ENCODE measurements at regions not wholly inside any gene's neighbourhood (a gene's known extent, or its start where the extent isn't known, plus 50 kb on each side); places are given as distances from the start of the nearest gene placed in this dataset.

- DNase-seq (ENCODE audit: low read depth), result no peak
These were observed 213.0 kb upstream of the ADAMTS16 start for GRCh38 chr5:4927097-4927496.

GRCh38 chr5:4928409-4928808 lies 211.7 kb upstream of the ADAMTS16 start:
- DNase-seq (ENCODE audit: low read depth), result no peak

DNA sequence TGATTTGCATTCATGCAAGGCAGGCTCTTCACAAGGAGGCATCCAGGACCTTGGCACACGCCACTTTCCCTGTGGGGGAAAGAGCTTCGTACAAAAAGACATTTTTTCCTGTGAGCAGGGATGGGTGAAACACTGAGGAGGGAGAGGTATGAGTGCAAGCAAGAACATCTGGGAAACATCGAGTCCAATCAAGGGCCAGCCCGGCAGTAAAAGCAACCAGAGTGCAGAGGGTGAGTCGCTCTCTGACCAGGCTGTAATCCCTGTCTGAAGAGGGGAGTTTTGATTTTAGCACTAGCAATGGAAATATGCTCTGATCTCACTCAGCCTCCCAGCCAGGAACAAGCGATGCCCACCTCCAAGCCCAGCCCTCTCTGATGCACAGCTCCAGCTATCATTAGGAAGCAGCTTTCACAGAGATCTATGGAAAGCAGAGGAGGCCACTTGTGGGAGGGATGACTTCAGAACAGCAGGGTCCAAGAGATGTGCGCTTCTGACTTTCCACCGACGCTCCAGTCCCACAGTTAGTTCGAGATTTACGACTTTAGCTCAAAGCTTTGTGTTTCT lies 211.0 kb upstream of the ADAMTS16 start:
- no peak for DNase-seq (ENCODE audit: low read depth)

DNA sequence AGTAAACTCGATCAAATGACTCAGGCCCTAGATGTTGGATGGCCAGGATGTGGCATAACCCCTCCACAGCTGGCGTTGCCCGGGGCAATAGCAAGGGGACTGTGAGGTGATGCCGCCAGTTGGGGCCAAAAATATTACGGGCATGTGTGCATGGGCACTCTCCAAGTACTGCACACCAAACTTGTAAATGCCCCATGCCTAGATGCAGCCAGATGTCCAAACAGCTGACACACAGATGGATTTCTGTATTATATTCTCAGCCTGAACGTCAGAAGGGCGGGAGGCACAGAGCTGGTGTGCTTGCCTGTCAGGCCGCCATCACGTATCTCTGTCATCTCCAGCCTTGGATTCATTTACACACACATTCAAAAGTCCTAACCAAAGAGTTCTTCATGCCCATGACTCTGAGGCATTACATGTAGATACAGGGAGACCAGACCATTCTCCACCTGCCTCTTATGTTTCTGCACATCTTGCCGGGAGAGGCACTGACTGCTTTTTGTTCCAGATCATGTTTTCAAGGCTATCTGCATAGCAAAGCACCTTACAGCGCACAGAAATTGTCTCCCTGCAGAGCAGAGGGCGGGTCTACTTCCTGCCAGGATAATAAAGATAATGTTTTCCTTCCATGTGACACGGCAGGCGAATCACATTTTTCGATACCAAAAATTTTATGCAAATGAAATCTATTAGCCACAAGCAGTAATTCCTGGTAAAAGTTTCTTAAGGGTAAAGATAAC lies 200.9 kb upstream of the ADAMTS16 start:
- no peak for DNase-seq (ENCODE audit: low read depth)

GRCh38 chr5:4941161-4941560 lies 199.0 kb upstream of the ADAMTS16 start:
- DNase-seq (ENCODE audit: low read depth), result no peak

DNA sequence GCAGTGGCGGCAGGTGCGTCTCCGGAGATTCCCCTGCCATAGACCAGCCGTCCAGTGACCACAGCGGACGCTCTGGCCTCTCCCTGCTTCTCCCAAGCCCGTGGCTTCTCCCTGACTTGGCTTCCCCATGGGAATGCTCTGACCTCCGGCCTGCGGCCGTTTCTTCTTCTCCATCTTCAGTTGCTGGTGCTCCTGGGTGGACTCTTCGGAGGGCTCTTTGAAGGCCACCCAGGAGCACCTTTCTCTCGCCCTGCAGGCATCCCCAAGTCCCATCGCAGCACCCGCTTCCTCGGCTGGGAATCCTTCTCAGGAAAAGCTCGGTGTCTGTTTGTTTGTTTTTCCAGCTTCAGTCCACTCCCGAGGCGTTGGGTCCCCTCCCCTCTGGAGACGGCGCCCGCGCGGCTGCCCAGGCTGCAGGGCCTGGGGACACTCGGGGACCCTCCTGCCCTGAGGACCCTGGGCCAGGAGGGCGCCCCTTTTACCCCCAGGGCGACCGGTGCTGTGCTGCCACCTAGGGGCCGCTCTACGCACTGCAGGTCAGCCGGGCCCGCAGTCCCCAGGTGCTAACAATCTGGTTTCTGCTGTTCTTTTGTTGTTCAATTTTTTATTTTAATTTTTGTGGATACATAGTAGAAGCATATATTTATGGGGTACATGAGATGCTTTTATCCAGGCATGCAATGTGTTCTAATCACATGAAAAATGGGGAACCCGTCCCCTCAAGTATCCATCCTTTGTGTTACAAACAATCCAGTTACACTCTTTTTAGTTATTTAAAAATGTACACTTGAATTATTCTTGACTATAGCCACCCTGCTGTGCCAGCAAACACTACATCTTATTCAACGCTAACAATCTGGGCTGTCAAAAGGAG lies 197.9 kb upstream of the ADAMTS16 start:
- no peak for DNase-seq (ENCODE audit: low read depth)

DNA sequence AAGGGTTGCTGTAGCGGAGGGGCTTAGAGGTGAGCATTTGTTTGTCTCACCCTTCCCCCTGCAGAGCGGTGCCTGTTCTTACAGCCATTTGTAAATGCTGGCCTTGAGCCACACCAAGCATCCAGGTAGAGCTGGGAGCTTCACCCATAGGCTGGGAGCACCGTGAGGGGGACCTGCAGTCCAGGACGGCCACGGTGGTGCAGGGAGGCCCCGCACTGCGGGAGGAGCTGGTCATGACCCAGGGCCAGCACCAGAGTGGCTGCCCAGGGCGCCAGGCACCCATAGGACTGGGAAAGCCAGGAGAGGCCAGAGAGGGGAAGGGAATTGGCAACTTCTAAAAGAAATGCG lies 197.3 kb upstream of the ADAMTS16 start:
- DNase-seq (ENCODE audit: low read depth), result no peak

DNA sequence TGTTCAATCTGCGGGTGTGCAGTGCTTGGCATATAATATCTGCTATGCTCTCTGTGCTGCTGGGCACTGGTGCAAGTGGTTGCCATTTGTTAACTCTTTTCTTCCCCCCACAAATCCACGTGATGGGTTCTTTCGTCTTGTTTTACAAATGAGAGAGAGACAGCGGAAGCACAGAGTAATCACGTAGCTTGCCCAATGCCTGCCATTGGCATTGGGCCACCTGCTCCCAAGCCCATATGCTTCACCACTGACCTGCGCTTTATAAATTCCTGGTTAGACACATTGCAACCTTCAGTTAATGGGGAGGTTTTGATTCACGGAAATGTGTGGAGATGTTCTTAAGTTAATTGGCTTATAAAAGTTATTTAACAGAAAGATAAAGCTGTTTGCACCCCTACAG lies 194.8 kb upstream of the ADAMTS16 start:
- no peak for DNase-seq (ENCODE audit: low read depth)

DNA sequence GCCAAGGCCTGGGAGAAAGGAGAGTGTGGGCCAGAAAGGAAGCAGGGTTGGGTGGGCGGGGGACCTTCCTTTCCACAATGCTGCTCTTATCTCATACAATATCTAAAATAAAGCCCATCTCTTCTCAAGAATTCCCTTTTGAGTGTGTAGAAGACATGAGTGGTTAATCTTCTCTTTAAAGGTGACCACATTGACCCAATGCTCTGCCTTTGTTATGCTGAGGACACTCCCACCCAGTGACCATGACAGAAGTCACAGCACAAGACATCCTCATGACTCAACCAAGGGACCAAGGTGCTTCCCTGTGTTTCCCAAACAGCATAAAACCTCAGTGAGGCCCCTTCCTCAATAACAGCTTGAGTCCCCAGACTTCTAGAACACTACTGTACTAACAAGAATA lies 193.0 kb upstream of the ADAMTS16 start:
- no peak for DNase-seq (ENCODE audit: low read depth)

GRCh38 chr5:4947893-4948536 lies 192.1 kb upstream of the ADAMTS16 start:
- no peak for DNase-seq (ENCODE audit: low read depth)

DNA sequence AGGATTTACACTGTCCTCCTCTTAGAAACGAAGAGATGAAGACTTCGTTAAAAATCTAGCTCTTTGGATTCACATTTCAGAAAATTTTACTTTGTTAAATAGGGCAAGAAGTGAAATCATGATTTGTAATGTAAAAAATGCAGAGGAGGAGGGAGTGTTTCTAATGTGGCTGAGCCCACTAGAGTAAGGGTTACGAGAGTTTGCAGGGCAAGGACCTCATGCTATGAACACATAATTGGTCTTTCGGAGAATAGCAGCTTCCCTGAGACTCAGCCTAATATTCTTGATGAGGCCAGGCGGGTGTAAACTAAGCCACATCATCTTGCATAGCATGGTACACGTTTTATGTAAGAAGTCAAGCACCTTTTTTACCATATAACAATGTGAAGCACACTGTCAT lies 191.0 kb upstream of the ADAMTS16 start:
- DNase-seq (ENCODE audit: low read depth), result no peak

DNA sequence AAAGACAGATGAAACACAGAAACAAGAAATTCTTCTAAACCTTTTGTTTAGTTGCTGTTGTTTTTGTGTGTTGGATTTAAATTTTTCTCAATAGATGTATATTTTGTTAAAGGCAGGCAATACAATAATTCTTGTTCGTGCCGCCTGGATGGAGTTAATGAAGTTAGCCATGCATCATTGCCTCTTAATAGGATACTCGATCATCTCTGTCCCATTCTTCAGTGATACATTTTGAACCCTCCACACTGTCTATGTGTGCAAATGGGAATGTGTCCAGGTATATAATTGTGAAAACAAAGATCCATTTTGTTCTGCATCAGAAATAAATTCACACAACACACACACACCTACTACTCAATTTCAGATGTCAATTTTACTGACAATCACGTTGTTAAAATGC lies 186.6 kb upstream of the ADAMTS16 start:
- no peak for DNase-seq (ENCODE audit: low read depth)

GRCh38 chr5:4954048-4954447 lies 186.1 kb upstream of the ADAMTS16 start:
- DNase-seq (ENCODE audit: low read depth), result no peak

DNA sequence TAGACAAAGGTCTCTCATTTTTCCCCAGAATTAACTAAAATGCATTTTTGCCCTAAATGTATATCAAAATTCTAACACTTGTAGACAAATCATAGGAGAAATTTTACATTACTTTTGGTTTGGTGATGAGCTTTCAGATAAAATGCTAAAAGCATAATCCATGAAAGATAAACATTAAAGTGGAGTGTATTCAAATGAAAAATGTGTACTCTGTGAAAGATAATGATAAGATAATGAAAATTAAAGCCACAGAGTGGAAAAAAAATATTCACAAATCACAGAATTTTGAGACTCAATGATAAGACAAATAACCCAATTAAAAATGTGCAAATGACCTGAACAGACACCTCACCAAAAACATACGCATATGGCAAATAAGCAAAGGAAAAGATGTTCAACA lies 176.9 kb upstream of the ADAMTS16 start:
- no peak for DNase-seq (ENCODE audit: low read depth)

GRCh38 chr5:4969351-4969750 lies 170.8 kb upstream of the ADAMTS16 start:
- no peak for DNase-seq (ENCODE audit: low read depth)

DNA sequence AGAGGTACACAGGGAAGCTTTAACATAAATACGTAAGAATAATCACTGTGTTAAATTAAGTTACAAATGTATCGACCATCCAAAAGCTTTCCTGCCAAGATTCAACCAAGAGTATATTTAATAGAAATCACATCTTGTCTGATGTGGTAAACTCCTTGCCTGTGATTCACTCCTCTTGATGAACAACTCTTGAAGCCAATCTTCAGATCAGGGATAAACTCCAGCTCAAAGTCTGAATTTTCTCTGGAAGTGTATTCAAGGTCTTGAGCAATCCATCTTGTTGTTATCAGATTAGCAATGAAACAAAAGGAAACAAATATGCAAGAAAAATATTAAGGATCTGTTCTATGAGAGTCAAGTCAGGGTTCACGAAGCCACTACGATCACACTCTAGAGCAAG lies 170.0 kb upstream of the ADAMTS16 start:
- DNase-seq (ENCODE audit: low read depth), result no peak

DNA sequence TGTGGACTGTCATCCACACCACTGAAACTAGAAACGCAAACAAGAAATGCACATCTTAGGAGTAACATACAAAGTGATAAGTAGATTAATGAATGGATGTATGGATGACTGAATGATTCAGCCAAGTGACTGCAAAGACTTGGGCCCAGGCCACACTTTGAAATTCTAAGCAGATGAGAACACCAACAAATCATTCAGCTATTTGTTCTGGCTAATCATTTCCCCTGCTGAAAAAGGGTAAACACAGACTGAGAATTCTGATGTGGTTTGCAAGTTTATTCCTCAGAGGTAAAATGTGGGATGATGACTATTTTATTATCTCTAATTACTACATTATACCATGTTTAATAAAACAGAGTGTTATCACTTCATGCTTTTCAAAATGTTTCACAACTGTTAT lies 163.2 kb upstream of the ADAMTS16 start:
- no peak for DNase-seq (ENCODE audit: low read depth)

DNA sequence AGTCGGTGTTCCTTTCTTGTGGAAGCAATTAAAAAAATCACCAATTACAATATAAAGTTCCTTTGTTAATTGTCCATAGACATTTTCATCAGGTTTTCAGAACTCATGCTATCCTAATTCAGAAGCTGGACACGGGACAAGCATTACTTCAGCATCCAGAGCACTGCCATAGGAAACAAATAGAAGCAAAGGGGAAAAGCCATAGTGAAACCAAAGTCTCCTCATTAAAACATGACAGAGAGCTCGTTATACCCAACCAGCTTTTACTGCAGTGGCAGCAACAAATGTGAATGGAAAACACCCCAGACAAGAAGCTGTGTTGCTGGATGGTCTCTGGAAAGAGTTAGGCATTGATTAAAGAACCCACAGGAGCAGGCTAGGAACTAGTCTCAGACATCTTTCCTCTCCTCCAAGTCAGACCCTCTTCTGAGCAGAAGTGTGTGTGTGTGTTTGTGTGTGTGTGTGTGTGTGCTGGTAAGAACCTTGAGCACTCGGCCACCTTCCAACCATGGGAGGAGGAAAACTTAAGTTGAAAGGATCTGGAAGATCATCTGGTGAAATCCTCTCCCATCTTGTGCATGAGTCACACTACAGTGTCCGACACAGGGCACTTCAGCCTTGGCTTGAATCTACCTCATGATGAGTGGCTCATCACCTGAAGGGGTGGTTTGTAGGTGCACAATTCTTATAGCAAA lies 162.6 kb upstream of the ADAMTS16 start:
- no peak for DNase-seq (ENCODE audit: low read depth)

GRCh38 chr5:4980201-4980600 lies 159.9 kb upstream of the ADAMTS16 start:
- no peak for DNase-seq (ENCODE audit: low read depth)

DNA sequence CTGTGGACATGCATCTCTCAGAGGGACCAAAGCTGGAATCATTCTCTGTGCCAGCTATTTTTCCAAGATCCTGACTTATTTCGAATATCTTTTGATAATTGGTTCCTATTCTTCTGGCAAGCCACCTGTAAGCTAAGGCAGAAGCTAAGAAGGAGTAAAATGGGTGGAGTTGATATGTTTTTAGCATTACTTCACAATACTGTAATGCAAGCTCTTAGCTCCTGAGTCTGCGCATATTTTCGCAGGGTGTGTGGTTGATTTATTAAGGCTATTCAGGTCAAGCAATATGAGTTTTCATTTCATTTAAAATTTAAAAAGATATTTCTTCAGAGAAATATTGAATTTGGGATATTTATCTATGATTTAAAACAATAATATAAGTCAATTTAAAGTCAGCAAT lies 158.5 kb upstream of the ADAMTS16 start:
- no peak for DNase-seq (ENCODE audit: low read depth)

GRCh38 chr5:4983701-4984100 lies 156.4 kb upstream of the ADAMTS16 start:
- DNase-seq (ENCODE audit: low read depth), result no peak

GRCh38 chr5:4984461-4984860 lies 155.7 kb upstream of the ADAMTS16 start:
- DNase-seq (ENCODE audit: low read depth), result no peak

Measured in LHCN-M2 (cell line).